GM19023 (cell line): ENCODE measurements at regions not wholly inside any gene's neighbourhood (a gene's known extent, or its start where the extent isn't known, plus 50 kb on each side); places are given as distances from the start of the nearest gene placed in this dataset.
"Not testable (repeated sequence)": the region's sequence is repeated elsewhere in the genome, so short reads cannot be mapped to it uniquely, and the experiment has no call there.

Source experiments
- ATAC-seq: cut with Tn5 transposase; IDR thresholded peaks from one replicate; pipeline ENCODE4 v1.9.1; 2021; ENCODE audit warnings: mild to moderate bottlenecking, moderate library complexity; ENCODE audit not compliant: unreplicated experiment

GRCh38 chr7:17083392-17084165 is 201.8 kb upstream of the AGR3 start:
- no peak for ATAC-seq

GRCh38 chr7:17084166-17084475 is 202.3 kb upstream of the AGR3 start:
- no peak for ATAC-seq

- ATAC-seq, result no peak
Observed at GRCh38 chr7:17085186-17085585, 203.4 kb upstream of the AGR3 start.

- no peak for ATAC-seq
Observed at GRCh38 chr7:17086403-17086802, 204.6 kb upstream of the AGR3 start.

- ATAC-seq, result no peak
Observed at GRCh38 chr7:17090751-17091150, 207.7 kb upstream of the AHR start.

- ATAC-seq, result no peak
Observed at GRCh38 chr7:17093461-17093860, 205.0 kb upstream of the AHR start.

GRCh38 chr7:17094963-17095574 is 203.4 kb upstream of the AHR start:
- ATAC-seq, result no peak

GRCh38 chr7:17095931-17096330 is 202.5 kb upstream of the AHR start:
- no peak for ATAC-seq

GRCh38 chr7:17097668-17098297 is 200.7 kb upstream of the AHR start:
- ATAC-seq, result no peak

- no peak for ATAC-seq
Observed at GRCh38 chr7:17098515-17098914, 199.9 kb upstream of the AHR start.

- ATAC-seq, result no peak
Observed at GRCh38 chr7:17099083-17099973, 199.1 kb upstream of the AHR start.

- not testable (repeated sequence) for ATAC-seq
Observed at GRCh38 chr7:17099974-17100509, 198.4 kb upstream of the AHR start.

GRCh38 chr7:17101207-17101696 is 197.2 kb upstream of the AHR start:
- ATAC-seq, result no peak

- ATAC-seq, result no peak
Observed at GRCh38 chr7:17103170-17103569, 195.3 kb upstream of the AHR start.

GRCh38 chr7:17103984-17104383 is 194.5 kb upstream of the AHR start:
- ATAC-seq, result no peak

- no peak for ATAC-seq
Observed at GRCh38 chr7:17104419-17104818, 194.0 kb upstream of the AHR start.

GRCh38 chr7:17105701-17106100 is 192.8 kb upstream of the AHR start:
- no peak for ATAC-seq

GRCh38 chr7:17108049-17108584 is 190.3 kb upstream of the AHR start:
- no peak for ATAC-seq

- no peak for ATAC-seq
Observed at GRCh38 chr7:17109020-17109419, 189.4 kb upstream of the AHR start.

- ATAC-seq, result not testable (repeated sequence)
Observed at GRCh38 chr7:17113770-17114169, 184.7 kb upstream of the AHR start.

GRCh38 chr7:17118412-17118811 is 180.0 kb upstream of the AHR start:
- no peak for ATAC-seq
